Heart left ventricle (tissue), 13 donors: ENCODE measurements at regions not wholly inside any gene's neighbourhood (a gene's known extent, or its start where the extent isn't known, plus 50 kb on each side); places are given as distances from the start of the nearest gene placed in this dataset.

Experiments used
- CTCF ChIP-seq, 12 donors: fragments of 200-600 bp; sonication (generic) in 4 of 12; IDR thresholded peaks; one replicate each; pipeline versions ENCODE4 v1.5.0 to v1.8.0; 2018 to 2022; ENCODE audit warnings: antibody characterized with exemption in 12 of 12, mild to moderate bottlenecking in 5 of 12
- POLR2A ChIP-seq, 2 donors: fragments of 450-650 bp; IDR thresholded peaks; one replicate each; pipeline ENCODE4 v1.6.1; 2017; ENCODE audit warnings: antibody characterized with exemption in 2 of 2, mild to moderate bottlenecking in 2 of 2, moderate library complexity in 2 of 2
- donor health status: ischemic (EF 13 %, LVEDD 7.1; RV severe dilation, severe dysfunction).
- donor health status: DM: no; HTN: yes; CAD: no.
- donor health status: DM: no; HTN: no; CAD: no.
- donor health status: ischemic (EF 25% LVEDD 6.9; RV normal size, moderate dysfunction).
- donor health status: ischemic (EF 25% LVEDD 5.7; RV mildly dilated, moderate dysfunction).
- donor health status: ischemic (EF 35%, LVEDD 5.7; RV mildly dilated, moderate dysfunction).
- donor health status: nonischemic (EF 11% LVEDD 7.7; RV severe dilation, severe dysfunction).
- donor health status: DM: yes; HTN: yes; CAD: no.
- donor health status: PGD.
- donor health status: ischemic (EF 29% LVEDD 5.4; RV normal size, mild dysfunction).
- donor health status: nonischemic (EF 23%, LVEDD 6.1; RV moderate dilation, normal function).

- TF ChIP-seq POLR2A (IDR thresholded peaks at IDR 0.05): no peak
- no peak for TF ChIP-seq CTCF (IDR thresholded peaks at IDR 0.05)
These were observed 411.1 kb upstream of the MPDZ start for GRCh38 chr9:13690595-13690994.
